ENCODE measurements at regions not wholly inside any gene's neighbourhood (a gene's known extent, or its start where the extent isn't known, plus 50 kb on each side); places are given as distances from the start of the nearest gene placed in this dataset.

DNA sequence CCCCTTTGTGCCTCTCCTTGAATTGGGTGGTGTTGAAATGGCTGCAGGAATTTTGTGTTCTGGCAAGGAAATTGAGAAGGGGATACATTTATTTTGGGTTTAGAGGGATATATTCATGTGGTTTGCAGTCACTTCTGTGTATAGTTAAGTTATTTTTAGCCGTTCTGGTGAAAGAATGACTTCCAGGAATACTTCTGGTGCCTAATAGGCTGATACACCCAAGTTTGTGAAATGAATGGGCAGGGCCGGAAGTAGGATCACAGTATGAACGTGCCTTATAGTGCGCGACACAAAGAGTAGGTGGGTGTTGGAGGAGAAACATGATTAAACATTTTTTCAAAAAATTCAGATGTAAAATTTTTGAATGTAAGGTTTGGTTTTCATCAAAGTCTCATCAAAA, 168.6 kb upstream of the ATP5MC3 start:
- 77% methylated on average over 5 of the region's 5 CpGs for WGBS

GRCh38 chr2:175342085-175342484, 160.6 kb upstream of the ATP5MC3 start:
- no peak for TF ChIP-seq EGR1 (IDR thresholded peaks at IDR 0.05; ENCODE audit: low read depth in 2 of 2)
- no peak for TF ChIP-seq FOXA1 (IDR thresholded peaks at IDR 0.05)
- peaks cover 0 to 7% (median 2%) of the 10 kb centered on the region in 4 donors for H3K9me3 ChIP-seq (ENCODE audit: control insufficient read depth in 4 of 4, low read length in 3 of 4)
- no peak overlapping the region for H3K9ac ChIP-seq (ENCODE audit: low read depth in 1 of 2, low read length in 2 of 2)
- H3K27ac ChIP-seq (ENCODE audit: low read depth in 1 of 2, low read length in 2 of 2), result no peak overlapping the region
- DNase-seq (ENCODE audit: low spot score), result no peak
- no peaks in the 10 kb centered on the region for H3K4me1 ChIP-seq (ENCODE audit: control insufficient read depth in 4 of 4, insufficient read depth in 4 of 4, low read length in 3 of 4)
- no peak overlapping the region for H3K4me3 ChIP-seq (ENCODE audit: low read depth in 1 of 3, low read length in 3 of 3)
- H3K36me3 ChIP-seq (ENCODE audit: control insufficient read depth in 4 of 4, insufficient read depth in 3 of 4, low read depth in 1 of 4, low read length in 3 of 4), result no peaks in the 10 kb centered on the region
- H3K27me3 ChIP-seq (ENCODE audit: control insufficient read depth in 4 of 4, insufficient read depth in 4 of 4, low read length in 3 of 4), result no peaks in the 10 kb centered on the region

More for the DNA sequence above, 168.6 kb upstream of the ATP5MC3 start:
- no peaks in the 10 kb centered on the region for H3K9me3 ChIP-seq (ENCODE audit: control insufficient read depth in 4 of 4, low read length in 3 of 4)
- DNase-seq (ENCODE audit: low spot score), result no peak
- H3K9ac ChIP-seq (ENCODE audit: low read depth in 1 of 2, low read length in 2 of 2), result no peak overlapping the region
- no peak overlapping the region for H3K27ac ChIP-seq (ENCODE audit: low read depth in 1 of 2, low read length in 2 of 2)
- H3K27me3 ChIP-seq (ENCODE audit: control insufficient read depth in 4 of 4, insufficient read depth in 4 of 4, low read length in 3 of 4), result peaks cover 0 to 3% (median 0%) of the 10 kb centered on the region in 4 donors
- TF ChIP-seq SP1 (IDR thresholded peaks at IDR 0.05) (no peak), TAF1 (conservative IDR thresholded peaks at IDR 0.05) (no peak), RAD21 (IDR thresholded peaks at IDR 0.05) (no peak), EGR1 (IDR thresholded peaks at IDR 0.05; ENCODE audit: low read depth in 2 of 2) (no peak), GABPA (IDR thresholded peaks at IDR 0.05 in 1 of 2, conservative IDR thresholded peaks at IDR 0.05 in 1 of 2) (no peak), JUND (IDR thresholded peaks at IDR 0.05) (no peak), HNF4A (conservative IDR thresholded peaks at IDR 0.05) (no peak), YY1 (IDR thresholded peaks at IDR 0.05) (no peak), NR2F2 (IDR thresholded peaks at IDR 0.05) (no peak), HNF4G (IDR thresholded peaks at IDR 0.05) (no peak)
- TF ChIP-seq, protein P1, sequence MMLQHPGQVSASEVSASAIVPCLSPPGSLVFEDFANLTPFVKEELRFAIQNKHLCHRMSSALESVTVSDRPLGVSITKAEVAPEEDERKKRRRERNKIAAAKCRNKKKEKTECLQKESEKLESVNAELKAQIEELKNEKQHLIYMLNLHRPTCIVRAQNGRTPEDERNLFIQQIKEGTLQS (IDR thresholded peaks at IDR 0.05), result no peak
- TF ChIP-seq, protein P2, sequence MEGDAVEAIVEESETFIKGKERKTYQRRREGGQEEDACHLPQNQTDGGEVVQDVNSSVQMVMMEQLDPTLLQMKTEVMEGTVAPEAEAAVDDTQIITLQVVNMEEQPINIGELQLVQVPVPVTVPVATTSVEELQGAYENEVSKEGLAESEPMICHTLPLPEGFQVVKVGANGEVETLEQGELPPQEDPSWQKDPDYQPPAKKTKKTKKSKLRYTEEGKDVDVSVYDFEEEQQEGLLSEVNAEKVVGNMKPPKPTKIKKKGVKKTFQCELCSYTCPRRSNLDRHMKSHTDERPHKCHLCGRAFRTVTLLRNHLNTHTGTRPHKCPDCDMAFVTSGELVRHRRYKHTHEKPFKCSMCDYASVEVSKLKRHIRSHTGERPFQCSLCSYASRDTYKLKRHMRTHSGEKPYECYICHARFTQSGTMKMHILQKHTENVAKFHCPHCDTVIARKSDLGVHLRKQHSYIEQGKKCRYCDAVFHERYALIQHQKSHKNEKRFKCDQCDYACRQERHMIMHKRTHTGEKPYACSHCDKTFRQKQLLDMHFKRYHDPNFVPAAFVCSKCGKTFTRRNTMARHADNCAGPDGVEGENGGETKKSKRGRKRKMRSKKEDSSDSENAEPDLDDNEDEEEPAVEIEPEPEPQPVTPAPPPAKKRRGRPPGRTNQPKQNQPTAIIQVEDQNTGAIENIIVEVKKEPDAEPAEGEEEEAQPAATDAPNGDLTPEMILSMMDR (IDR thresholded peaks at IDR 0.05; ENCODE audit: low read depth, low read length, missing input control), result no peak
- TF ChIP-seq, protein P3, sequence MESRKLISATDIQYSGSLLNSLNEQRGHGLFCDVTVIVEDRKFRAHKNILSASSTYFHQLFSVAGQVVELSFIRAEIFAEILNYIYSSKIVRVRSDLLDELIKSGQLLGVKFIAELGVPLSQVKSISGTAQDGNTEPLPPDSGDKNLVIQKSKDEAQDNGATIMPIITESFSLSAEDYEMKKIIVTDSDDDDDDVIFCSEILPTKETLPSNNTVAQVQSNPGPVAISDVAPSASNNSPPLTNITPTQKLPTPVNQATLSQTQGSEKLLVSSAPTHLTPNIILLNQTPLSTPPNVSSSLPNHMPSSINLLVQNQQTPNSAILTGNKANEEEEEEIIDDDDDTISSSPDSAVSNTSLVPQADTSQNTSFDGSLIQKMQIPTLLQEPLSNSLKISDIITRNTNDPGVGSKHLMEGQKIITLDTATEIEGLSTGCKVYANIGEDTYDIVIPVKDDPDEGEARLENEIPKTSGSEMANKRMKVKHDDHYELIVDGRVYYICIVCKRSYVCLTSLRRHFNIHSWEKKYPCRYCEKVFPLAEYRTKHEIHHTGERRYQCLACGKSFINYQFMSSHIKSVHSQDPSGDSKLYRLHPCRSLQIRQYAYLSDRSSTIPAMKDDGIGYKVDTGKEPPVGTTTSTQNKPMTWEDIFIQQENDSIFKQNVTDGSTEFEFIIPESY (IDR thresholded peaks at IDR 0.05), result no peak
- no peaks in the 10 kb centered on the region for H3K36me3 ChIP-seq (ENCODE audit: control insufficient read depth in 4 of 4, insufficient read depth in 3 of 4, low read depth in 1 of 4, low read length in 3 of 4)
- no peaks in the 10 kb centered on the region for H3K4me1 ChIP-seq (ENCODE audit: control insufficient read depth in 4 of 4, insufficient read depth in 4 of 4, low read length in 3 of 4)
- H3K4me3 ChIP-seq (ENCODE audit: low read depth in 1 of 3, low read length in 3 of 3), result no peak overlapping the region

- Histone ChIP-seq H3K9me3 (ENCODE audit: control insufficient read depth in 4 of 4, low read length in 3 of 4) (peaks cover 0 to 2% (median 0%) of the 10 kb centered on the region in 4 donors), H3K4me1 (ENCODE audit: control insufficient read depth in 4 of 4, insufficient read depth in 4 of 4, low read length in 3 of 4) (no peaks in the 10 kb centered on the region), H3K4me3 (ENCODE audit: low read depth in 1 of 3, low read length in 3 of 3) (no peak overlapping the region), H3K27me3 (ENCODE audit: control insufficient read depth in 4 of 4, insufficient read depth in 4 of 4, low read length in 3 of 4) (peaks cover 0 to 7% (median 1%) of the 10 kb centered on the region in 4 donors), H3K36me3 (ENCODE audit: control insufficient read depth in 4 of 4, insufficient read depth in 3 of 4, low read depth in 1 of 4, low read length in 3 of 4) (no peaks in the 10 kb centered on the region), H3K9ac (ENCODE audit: low read depth in 1 of 2, low read length in 2 of 2) (no peak overlapping the region), H3K27ac (ENCODE audit: low read depth in 1 of 2, low read length in 2 of 2) (no peak overlapping the region)
- WGBS, result 85% methylated on average over 3 of the region's 3 CpGs
- DNase-seq (ENCODE audit: low spot score), result no peak
- no peak for TF ChIP-seq HNF4G (IDR thresholded peaks at IDR 0.05)
- TF ChIP-seq REST (IDR thresholded peaks at IDR 0.05), result no peak
- TF ChIP-seq YY1 (IDR thresholded peaks at IDR 0.05), result no peak
These were observed 148.7 kb upstream of the ATP5MC3 start for GRCh38 chr2:175330195-175330594.
